MM.1S (cell line): ENCODE measurements at regions not wholly inside any gene's neighbourhood (a gene's known extent, or its start where the extent isn't known, plus 50 kb on each side); places are given as distances from the start of the nearest gene placed in this dataset.

Experiments
- DNase-seq: peaks from one replicate; pipeline ENCODE4 v3.0.0-alpha.2; 2015
- H2AFZ ChIP-seq: fragments of 300-600 bp; sonication (generic); 2 replicates; pipeline ENCODE4 v1.6.0; 2016; ENCODE audit warnings: antibody characterized with exemption, low read length
- H3F3A ChIP-seq: fragments of 300-600 bp; sonication (generic); 2 replicates; pipeline ENCODE4 v1.6.1; 2016; ENCODE audit warnings: mild to moderate bottlenecking, antibody characterized with exemption, low read length, moderate library complexity, mixed read lengths; ENCODE audit not compliant: insufficient read depth
- H3K27ac ChIP-seq: fragments of 300-600 bp; sonication (generic); 2 replicates; pipeline ENCODE4 v1.5.1; 2016; ENCODE audit warnings: mild to moderate bottlenecking, low read length
- H3K27me3 ChIP-seq: fragments of 300-600 bp; sonication (generic); replicated peaks from 2 replicates; pipeline ENCODE4 v1.6.0; 2016; ENCODE audit warnings: low read length; ENCODE audit not compliant: insufficient read depth
- H3K36me3 ChIP-seq: fragments of 300-600 bp; sonication (generic); replicated peaks from 2 replicates; pipeline ENCODE4 v1.6.1; 2016; ENCODE audit warnings: mild to moderate bottlenecking, low read length, mixed read lengths; ENCODE audit not compliant: insufficient read depth
- H3K4me1 ChIP-seq: fragments of 300-600 bp; sonication (generic); 2 replicates; pipeline ENCODE4 v1.6.1; 2016; ENCODE audit warnings: low read length, mixed read lengths
- H3K4me2 ChIP-seq: fragments of 300-600 bp; sonication (generic); 2 replicates; pipeline ENCODE4 v1.6.0; 2016; ENCODE audit warnings: low read depth, low read length
- H3K4me3 ChIP-seq: fragments of 300-600 bp; sonication (generic); 2 replicates; pipeline ENCODE4 v1.5.1; 2016; ENCODE audit warnings: low read length, mixed read lengths
- H3K79me2 ChIP-seq: fragments of 300-600 bp; sonication (generic); 2 replicates; pipeline ENCODE4 v1.6.1; 2016; ENCODE audit warnings: mixed run types, low read length, mixed read lengths
- H3K9ac ChIP-seq: fragments of 300-600 bp; sonication (generic); 2 replicates; pipeline ENCODE4 v1.6.1; 2016; ENCODE audit warnings: low read length, mixed read lengths
- H3K9me2 ChIP-seq: fragments of 300-600 bp; sonication (generic); replicated peaks from 2 replicates; pipeline ENCODE4 v1.6.1; 2016; ENCODE audit warnings: mild to moderate bottlenecking, low read length, mixed read lengths; ENCODE audit not compliant: insufficient read depth
- H3K9me3 ChIP-seq: fragments of 300-600 bp; sonication (generic); replicated peaks from 2 replicates; pipeline ENCODE4 v1.6.1; 2016; ENCODE audit warnings: mild to moderate bottlenecking, low read length, mixed read lengths; ENCODE audit not compliant: insufficient read depth
- H4K20me1 ChIP-seq: fragments of 300-600 bp; sonication (generic); 2 replicates; pipeline ENCODE4 v1.6.1; 2016; ENCODE audit warnings: mild to moderate bottlenecking, low read length, moderate library complexity, mixed read lengths; ENCODE audit not compliant: insufficient read depth
- CTCF ChIP-seq: fragments of 300-600 bp; sonication (generic); IDR thresholded peaks from 2 replicates; pipeline ENCODE4 v1.5.1; 2016; ENCODE audit warnings: antibody characterized with exemption, low read length, mixed read lengths
- EZH2 ChIP-seq: fragments of 300-600 bp; sonication (generic); optimal IDR thresholded peaks from 2 replicates; pipeline ENCODE3; 2017; ENCODE audit warnings: low read depth, mild to moderate bottlenecking, antibody characterized with exemption, low read length, mixed read lengths
- EZH2phosphoT487 ChIP-seq: fragments of 300-600 bp; sonication (generic); IDR thresholded peaks from 2 replicates; pipeline ENCODE4 v1.6.1; 2018; ENCODE audit warnings: antibody characterized with exemption, low read length

- Histone ChIP-seq H3K4me2 (no peak overlapping the region), H3K4me3 (no peak overlapping the region), H3K36me3 (no peaks in the 10 kb centered on the region), H3K9me2 (no peaks in the 10 kb centered on the region), H4K20me1 (no peaks in the 10 kb centered on the region), H3K9me3 (no peaks in the 10 kb centered on the region), H3K79me2 (no peaks in the 10 kb centered on the region), H3K4me1 (no peaks in the 10 kb centered on the region), H3F3A (no peaks in the 10 kb centered on the region), H3K9ac (no peak overlapping the region), H3K27me3 (no peaks in the 10 kb centered on the region), H2AFZ (no peak overlapping the region), H3K27ac (no peak overlapping the region)
- TF ChIP-seq EZH2, result no peak
- no peak for TF ChIP-seq CTCF
- no peak for DNase-seq
Observed at GRCh38 chr11:26198532-26199096, 133.3 kb upstream of the ANO3 start.

- no peak overlapping the region for H3K9ac ChIP-seq
- no peak for TF ChIP-seq EZH2phosphoT487
- TF ChIP-seq EZH2, result no peak
- TF ChIP-seq CTCF, result no peak
- H3K9me2 ChIP-seq, result no peaks in the 10 kb centered on the region
- H3K4me1 ChIP-seq, result no peaks in the 10 kb centered on the region
- H3K4me2 ChIP-seq, result no peak overlapping the region; the same call in 1 of the 2 replicates
- no peaks in the 10 kb centered on the region for H3K9me3 ChIP-seq
- H4K20me1 ChIP-seq, result no peaks in the 10 kb centered on the region
- H3K27me3 ChIP-seq, result no peaks in the 10 kb centered on the region
- no peaks in the 10 kb centered on the region for H3F3A ChIP-seq
- DNase-seq, result no peak
- no peak overlapping the region for H3K27ac ChIP-seq
- no peaks in the 10 kb centered on the region for H3K79me2 ChIP-seq
- no peaks in the 10 kb centered on the region for H3K36me3 ChIP-seq
- H2AFZ ChIP-seq, result no peak overlapping the region
- H3K4me3 ChIP-seq, result no peak overlapping the region
Observed at GRCh38 chr11:26199331-26200095, 132.4 kb upstream of the ANO3 start.

GRCh38 chr11:26201411-26201810, 130.5 kb upstream of the ANO3 start:
- H3K79me2 ChIP-seq, result no peaks in the 10 kb centered on the region
- H3K27ac ChIP-seq, result no peak overlapping the region
- TF ChIP-seq EZH2, result no peak
- no peak for TF ChIP-seq CTCF
- no peak for TF ChIP-seq EZH2phosphoT487
- no peak for DNase-seq
- H2AFZ ChIP-seq, result no peak overlapping the region
- H3K9me3 ChIP-seq, result no peaks in the 10 kb centered on the region
- H3K4me1 ChIP-seq, result no peaks in the 10 kb centered on the region
- no peaks in the 10 kb centered on the region for H3F3A ChIP-seq
- H3K9ac ChIP-seq, result no peak overlapping the region
- no peak overlapping the region for H3K4me2 ChIP-seq
- no peaks in the 10 kb centered on the region for H3K27me3 ChIP-seq
- H3K9me2 ChIP-seq, result no peaks in the 10 kb centered on the region
- H3K36me3 ChIP-seq, result no peaks in the 10 kb centered on the region
- no peak overlapping the region for H3K4me3 ChIP-seq
- no peaks in the 10 kb centered on the region for H4K20me1 ChIP-seq
